NCI-H524 treated with DMSO at 0.1 percent for 48 hours (cell line): ENCODE measurements at regions not wholly inside any gene's neighbourhood (a gene's known extent, or its start where the extent isn't known, plus 50 kb on each side); places are given as distances from the start of the nearest gene placed in this dataset.
"Not testable (repeated sequence)": the region's sequence is repeated elsewhere in the genome, so short reads cannot be mapped to it uniquely, and the experiment has no call there.

ENCODE experiments used
- DNase-seq: peaks from one replicate; lab custom pipeline; 2025; lab: John Stamatoyannopoulos, UW

GRCh38 chr3:72536206-72536877 lies 311.9 kb downstream of the SHQ1 start:
- DNase-seq = no peak

- DNase-seq = no peak
Measured at GRCh38 chr3:72535772-72536171, 312.5 kb downstream of the SHQ1 start.

GRCh38 chr3:72533591-72534473 lies 314.4 kb downstream of the SHQ1 start:
- DNase-seq = no peak

GRCh38 chr3:72530426-72530825 lies 317.8 kb downstream of the SHQ1 start:
- no peak for DNase-seq

- DNase-seq = no peak
Measured at GRCh38 chr3:72529081-72529480, 319.2 kb downstream of the SHQ1 start.

- no peak for DNase-seq
Measured at GRCh38 chr3:72523429-72524151, 324.7 kb downstream of the SHQ1 start.

GRCh38 chr3:72520690-72521308 lies 327.4 kb downstream of the SHQ1 start:
- no peak for DNase-seq

- no peak for DNase-seq
Measured at GRCh38 chr3:72519946-72520604, 328.2 kb downstream of the SHQ1 start.

GRCh38 chr3:72517921-72518424 lies 330.3 kb downstream of the SHQ1 start:
- no peak for DNase-seq

GRCh38 chr3:72517336-72517735 lies 330.9 kb downstream of the SHQ1 start:
- no peak for DNase-seq

GRCh38 chr3:72516361-72516760 lies 331.9 kb downstream of the SHQ1 start:
- DNase-seq = no peak

GRCh38 chr3:72515941-72516340 lies 332.3 kb downstream of the SHQ1 start:
- no peak for DNase-seq

- no peak for DNase-seq
Measured at GRCh38 chr3:72515281-72515680, 333.0 kb downstream of the SHQ1 start.

GRCh38 chr3:72510247-72510646 lies 338.0 kb downstream of the SHQ1 start:
- no peak for DNase-seq

GRCh38 chr3:72505539-72506405 lies 342.5 kb downstream of the SHQ1 start:
- no peak for DNase-seq

GRCh38 chr3:72497501-72497900 lies 350.7 kb downstream of the SHQ1 start:
- not testable (repeated sequence) for DNase-seq

GRCh38 chr3:72496051-72496670 lies 352.1 kb downstream of the SHQ1 start:
- peak; percentile 12 for DNase-seq

GRCh38 chr3:72494626-72495025 lies 353.6 kb downstream of the SHQ1 start:
- no peak for DNase-seq

GRCh38 chr3:72494130-72494529 lies 354.1 kb downstream of the SHQ1 start:
- DNase-seq = no peak

- DNase-seq = no peak
Measured at GRCh38 chr3:72492240-72492639, 356.0 kb downstream of the SHQ1 start.
